ENCODE measurements at regions not wholly inside any gene's neighbourhood (a gene's known extent, or its start where the extent isn't known, plus 50 kb on each side); places are given as distances from the start of the nearest gene placed in this dataset.

DNA sequence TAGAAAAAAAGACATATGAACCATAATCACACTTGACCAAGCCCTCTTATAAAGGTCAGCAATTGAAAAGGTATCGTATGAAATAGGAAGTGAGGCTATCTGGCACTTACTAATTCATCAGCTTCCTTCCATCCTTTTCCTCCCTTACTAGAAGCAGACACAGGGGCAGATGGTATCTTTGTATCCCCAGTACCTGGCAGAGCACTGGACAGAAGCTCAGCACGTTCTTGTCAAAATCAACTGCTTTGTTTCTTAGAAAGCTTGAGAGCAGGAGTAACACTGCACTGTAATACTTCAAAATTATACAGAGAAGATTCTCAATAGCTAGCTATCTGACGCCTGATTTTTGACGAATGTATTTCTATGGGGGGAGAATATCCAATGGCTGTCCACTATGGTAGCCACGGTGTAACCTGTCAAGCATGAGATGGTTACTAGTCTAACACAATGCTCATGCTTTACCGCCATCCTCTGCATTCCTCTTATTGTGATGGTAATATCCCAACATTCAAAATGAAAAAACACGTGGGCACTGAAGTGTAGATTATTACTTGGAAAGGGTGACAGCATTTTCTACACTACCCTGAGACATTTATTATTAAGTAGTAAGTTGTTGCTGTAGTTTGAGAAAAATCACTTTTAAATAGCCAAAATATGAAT, 175.6 kb downstream of the SIPA1L2 start:
- H3K27ac Mint-ChIP-seq: no peak overlapping the region
- DNase-seq (ENCODE audit: low spot score) (no peak), ATAC-seq (peak; percentile 72)
- peaks cover 6% of the 10 kb centered on the region; the same call in 1 of the 2 replicates for H3K9me3 Mint-ChIP-seq
- peaks cover 47% of the 10 kb centered on the region for H3K4me1 Mint-ChIP-seq
- H3K4me3 Mint-ChIP-seq: no peak overlapping the region
- CTCF ChIA-PET: no interaction called here
- no peaks in the 10 kb centered on the region; the same call in 1 of the 2 replicates for H3K27me3 Mint-ChIP-seq (ENCODE audit: low read depth)
- TF ChIP-seq ZNF671 (CRISPR knock-in tag; IDR thresholded peaks at IDR 0.05) (no peak), EMX1 (CRISPR knock-in tag; IDR thresholded peaks at IDR 0.05) (no peak), ZNF396 (CRISPR knock-in tag; IDR thresholded peaks at IDR 0.05; ENCODE audit: borderline replicate concordance) (no peak), SMAD3 (CRISPR knock-in tag; IDR thresholded peaks at IDR 0.05; ENCODE audit: borderline replicate concordance) (no peak), ELF4 (CRISPR knock-in tag; IDR thresholded peaks at IDR 0.05; ENCODE audit: low read depth) (no peak), ATF1 (CRISPR knock-in tag; IDR thresholded peaks at IDR 0.05) (no peak), NR2C2 (CRISPR knock-in tag; IDR thresholded peaks at IDR 0.05) (no peak), NFATC4 (CRISPR knock-in tag; IDR thresholded peaks at IDR 0.05) (no peak), CREM (CRISPR knock-in tag; IDR thresholded peaks at IDR 0.05) (no peak), ZNF121 (CRISPR knock-in tag; IDR thresholded peaks at IDR 0.05) (no peak)
- TF ChIP-seq, protein P1, sequence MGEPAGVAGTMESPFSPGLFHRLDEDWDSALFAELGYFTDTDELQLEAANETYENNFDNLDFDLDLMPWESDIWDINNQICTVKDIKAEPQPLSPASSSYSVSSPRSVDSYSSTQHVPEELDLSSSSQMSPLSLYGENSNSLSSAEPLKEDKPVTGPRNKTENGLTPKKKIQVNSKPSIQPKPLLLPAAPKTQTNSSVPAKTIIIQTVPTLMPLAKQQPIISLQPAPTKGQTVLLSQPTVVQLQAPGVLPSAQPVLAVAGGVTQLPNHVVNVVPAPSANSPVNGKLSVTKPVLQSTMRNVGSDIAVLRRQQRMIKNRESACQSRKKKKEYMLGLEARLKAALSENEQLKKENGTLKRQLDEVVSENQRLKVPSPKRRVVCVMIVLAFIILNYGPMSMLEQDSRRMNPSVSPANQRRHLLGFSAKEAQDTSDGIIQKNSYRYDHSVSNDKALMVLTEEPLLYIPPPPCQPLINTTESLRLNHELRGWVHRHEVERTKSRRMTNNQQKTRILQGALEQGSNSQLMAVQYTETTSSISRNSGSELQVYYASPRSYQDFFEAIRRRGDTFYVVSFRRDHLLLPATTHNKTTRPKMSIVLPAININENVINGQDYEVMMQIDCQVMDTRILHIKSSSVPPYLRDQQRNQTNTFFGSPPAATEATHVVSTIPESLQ (CRISPR knock-in tag; IDR thresholded peaks at IDR 0.05): no peak
- TF ChIP-seq, protein P2, sequence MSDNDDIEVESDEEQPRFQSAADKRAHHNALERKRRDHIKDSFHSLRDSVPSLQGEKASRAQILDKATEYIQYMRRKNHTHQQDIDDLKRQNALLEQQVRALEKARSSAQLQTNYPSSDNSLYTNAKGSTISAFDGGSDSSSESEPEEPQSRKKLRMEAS (CRISPR knock-in tag; IDR thresholded peaks at IDR 0.05): no peak
- TF ChIP-seq, protein P3, sequence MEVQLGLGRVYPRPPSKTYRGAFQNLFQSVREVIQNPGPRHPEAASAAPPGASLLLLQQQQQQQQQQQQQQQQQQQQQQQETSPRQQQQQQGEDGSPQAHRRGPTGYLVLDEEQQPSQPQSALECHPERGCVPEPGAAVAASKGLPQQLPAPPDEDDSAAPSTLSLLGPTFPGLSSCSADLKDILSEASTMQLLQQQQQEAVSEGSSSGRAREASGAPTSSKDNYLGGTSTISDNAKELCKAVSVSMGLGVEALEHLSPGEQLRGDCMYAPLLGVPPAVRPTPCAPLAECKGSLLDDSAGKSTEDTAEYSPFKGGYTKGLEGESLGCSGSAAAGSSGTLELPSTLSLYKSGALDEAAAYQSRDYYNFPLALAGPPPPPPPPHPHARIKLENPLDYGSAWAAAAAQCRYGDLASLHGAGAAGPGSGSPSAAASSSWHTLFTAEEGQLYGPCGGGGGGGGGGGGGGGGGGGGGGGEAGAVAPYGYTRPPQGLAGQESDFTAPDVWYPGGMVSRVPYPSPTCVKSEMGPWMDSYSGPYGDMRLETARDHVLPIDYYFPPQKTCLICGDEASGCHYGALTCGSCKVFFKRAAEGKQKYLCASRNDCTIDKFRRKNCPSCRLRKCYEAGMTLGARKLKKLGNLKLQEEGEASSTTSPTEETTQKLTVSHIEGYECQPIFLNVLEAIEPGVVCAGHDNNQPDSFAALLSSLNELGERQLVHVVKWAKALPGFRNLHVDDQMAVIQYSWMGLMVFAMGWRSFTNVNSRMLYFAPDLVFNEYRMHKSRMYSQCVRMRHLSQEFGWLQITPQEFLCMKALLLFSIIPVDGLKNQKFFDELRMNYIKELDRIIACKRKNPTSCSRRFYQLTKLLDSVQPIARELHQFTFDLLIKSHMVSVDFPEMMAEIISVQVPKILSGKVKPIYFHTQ (CRISPR knock-in tag; IDR thresholded peaks at IDR 0.05): no peak
- TF ChIP-seq, protein P4, sequence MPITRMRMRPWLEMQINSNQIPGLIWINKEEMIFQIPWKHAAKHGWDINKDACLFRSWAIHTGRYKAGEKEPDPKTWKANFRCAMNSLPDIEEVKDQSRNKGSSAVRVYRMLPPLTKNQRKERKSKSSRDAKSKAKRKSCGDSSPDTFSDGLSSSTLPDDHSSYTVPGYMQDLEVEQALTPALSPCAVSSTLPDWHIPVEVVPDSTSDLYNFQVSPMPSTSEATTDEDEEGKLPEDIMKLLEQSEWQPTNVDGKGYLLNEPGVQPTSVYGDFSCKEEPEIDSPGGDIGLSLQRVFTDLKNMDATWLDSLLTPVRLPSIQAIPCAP (CRISPR knock-in tag; IDR thresholded peaks at IDR 0.05): no peak
- TF ChIP-seq, protein P5, sequence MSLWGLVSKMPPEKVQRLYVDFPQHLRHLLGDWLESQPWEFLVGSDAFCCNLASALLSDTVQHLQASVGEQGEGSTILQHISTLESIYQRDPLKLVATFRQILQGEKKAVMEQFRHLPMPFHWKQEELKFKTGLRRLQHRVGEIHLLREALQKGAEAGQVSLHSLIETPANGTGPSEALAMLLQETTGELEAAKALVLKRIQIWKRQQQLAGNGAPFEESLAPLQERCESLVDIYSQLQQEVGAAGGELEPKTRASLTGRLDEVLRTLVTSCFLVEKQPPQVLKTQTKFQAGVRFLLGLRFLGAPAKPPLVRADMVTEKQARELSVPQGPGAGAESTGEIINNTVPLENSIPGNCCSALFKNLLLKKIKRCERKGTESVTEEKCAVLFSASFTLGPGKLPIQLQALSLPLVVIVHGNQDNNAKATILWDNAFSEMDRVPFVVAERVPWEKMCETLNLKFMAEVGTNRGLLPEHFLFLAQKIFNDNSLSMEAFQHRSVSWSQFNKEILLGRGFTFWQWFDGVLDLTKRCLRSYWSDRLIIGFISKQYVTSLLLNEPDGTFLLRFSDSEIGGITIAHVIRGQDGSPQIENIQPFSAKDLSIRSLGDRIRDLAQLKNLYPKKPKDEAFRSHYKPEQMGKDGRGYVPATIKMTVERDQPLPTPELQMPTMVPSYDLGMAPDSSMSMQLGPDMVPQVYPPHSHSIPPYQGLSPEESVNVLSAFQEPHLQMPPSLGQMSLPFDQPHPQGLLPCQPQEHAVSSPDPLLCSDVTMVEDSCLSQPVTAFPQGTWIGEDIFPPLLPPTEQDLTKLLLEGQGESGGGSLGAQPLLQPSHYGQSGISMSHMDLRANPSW (CRISPR knock-in tag; conservative IDR thresholded peaks at IDR 0.05; ENCODE audit: low read depth): no peak
- TF ChIP-seq, protein P6, sequence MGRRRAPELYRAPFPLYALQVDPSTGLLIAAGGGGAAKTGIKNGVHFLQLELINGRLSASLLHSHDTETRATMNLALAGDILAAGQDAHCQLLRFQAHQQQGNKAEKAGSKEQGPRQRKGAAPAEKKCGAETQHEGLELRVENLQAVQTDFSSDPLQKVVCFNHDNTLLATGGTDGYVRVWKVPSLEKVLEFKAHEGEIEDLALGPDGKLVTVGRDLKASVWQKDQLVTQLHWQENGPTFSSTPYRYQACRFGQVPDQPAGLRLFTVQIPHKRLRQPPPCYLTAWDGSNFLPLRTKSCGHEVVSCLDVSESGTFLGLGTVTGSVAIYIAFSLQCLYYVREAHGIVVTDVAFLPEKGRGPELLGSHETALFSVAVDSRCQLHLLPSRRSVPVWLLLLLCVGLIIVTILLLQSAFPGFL (CRISPR knock-in tag; IDR thresholded peaks at IDR 0.05; ENCODE audit: borderline replicate concordance): no peak
- TF ChIP-seq, protein P7, sequence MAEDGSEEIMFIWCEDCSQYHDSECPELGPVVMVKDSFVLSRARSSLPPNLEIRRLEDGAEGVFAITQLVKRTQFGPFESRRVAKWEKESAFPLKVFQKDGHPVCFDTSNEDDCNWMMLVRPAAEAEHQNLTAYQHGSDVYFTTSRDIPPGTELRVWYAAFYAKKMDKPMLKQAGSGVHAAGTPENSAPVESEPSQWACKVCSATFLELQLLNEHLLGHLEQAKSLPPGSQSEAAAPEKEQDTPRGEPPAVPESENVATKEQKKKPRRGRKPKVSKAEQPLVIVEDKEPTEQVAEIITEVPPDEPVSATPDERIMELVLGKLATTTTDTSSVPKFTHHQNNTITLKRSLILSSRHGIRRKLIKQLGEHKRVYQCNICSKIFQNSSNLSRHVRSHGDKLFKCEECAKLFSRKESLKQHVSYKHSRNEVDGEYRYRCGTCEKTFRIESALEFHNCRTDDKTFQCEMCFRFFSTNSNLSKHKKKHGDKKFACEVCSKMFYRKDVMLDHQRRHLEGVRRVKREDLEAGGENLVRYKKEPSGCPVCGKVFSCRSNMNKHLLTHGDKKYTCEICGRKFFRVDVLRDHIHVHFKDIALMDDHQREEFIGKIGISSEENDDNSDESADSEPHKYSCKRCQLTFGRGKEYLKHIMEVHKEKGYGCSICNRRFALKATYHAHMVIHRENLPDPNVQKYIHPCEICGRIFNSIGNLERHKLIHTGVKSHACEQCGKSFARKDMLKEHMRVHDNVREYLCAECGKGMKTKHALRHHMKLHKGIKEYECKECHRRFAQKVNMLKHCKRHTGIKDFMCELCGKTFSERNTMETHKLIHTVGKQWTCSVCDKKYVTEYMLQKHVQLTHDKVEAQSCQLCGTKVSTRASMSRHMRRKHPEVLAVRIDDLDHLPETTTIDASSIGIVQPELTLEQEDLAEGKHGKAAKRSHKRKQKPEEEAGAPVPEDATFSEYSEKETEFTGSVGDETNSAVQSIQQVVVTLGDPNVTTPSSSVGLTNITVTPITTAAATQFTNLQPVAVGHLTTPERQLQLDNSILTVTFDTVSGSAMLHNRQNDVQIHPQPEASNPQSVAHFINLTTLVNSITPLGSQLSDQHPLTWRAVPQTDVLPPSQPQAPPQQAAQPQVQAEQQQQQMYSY (CRISPR knock-in tag; IDR thresholded peaks at IDR 0.05): no peak
- TF ChIP-seq, protein P8, sequence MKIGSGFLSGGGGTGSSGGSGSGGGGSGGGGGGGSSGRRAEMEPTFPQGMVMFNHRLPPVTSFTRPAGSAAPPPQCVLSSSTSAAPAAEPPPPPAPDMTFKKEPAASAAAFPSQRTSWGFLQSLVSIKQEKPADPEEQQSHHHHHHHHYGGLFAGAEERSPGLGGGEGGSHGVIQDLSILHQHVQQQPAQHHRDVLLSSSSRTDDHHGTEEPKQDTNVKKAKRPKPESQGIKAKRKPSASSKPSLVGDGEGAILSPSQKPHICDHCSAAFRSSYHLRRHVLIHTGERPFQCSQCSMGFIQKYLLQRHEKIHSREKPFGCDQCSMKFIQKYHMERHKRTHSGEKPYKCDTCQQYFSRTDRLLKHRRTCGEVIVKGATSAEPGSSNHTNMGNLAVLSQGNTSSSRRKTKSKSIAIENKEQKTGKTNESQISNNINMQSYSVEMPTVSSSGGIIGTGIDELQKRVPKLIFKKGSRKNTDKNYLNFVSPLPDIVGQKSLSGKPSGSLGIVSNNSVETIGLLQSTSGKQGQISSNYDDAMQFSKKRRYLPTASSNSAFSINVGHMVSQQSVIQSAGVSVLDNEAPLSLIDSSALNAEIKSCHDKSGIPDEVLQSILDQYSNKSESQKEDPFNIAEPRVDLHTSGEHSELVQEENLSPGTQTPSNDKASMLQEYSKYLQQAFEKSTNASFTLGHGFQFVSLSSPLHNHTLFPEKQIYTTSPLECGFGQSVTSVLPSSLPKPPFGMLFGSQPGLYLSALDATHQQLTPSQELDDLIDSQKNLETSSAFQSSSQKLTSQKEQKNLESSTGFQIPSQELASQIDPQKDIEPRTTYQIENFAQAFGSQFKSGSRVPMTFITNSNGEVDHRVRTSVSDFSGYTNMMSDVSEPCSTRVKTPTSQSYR (CRISPR knock-in tag; IDR thresholded peaks at IDR 0.05): no peak
- no peaks in the 10 kb centered on the region for H3K36me3 Mint-ChIP-seq
- POLR2A ChIA-PET: interaction anchor here (0.7 kb wide), 1 partner anchor 44 kb away, joined by 6 read pairs; no protein-coding TSS in a partner anchor
